ENCODE measurements at regions not wholly inside any gene's neighbourhood (a gene's known extent, or its start where the extent isn't known, plus 50 kb on each side); places are given as distances from the start of the nearest gene placed in this dataset.

DNA sequence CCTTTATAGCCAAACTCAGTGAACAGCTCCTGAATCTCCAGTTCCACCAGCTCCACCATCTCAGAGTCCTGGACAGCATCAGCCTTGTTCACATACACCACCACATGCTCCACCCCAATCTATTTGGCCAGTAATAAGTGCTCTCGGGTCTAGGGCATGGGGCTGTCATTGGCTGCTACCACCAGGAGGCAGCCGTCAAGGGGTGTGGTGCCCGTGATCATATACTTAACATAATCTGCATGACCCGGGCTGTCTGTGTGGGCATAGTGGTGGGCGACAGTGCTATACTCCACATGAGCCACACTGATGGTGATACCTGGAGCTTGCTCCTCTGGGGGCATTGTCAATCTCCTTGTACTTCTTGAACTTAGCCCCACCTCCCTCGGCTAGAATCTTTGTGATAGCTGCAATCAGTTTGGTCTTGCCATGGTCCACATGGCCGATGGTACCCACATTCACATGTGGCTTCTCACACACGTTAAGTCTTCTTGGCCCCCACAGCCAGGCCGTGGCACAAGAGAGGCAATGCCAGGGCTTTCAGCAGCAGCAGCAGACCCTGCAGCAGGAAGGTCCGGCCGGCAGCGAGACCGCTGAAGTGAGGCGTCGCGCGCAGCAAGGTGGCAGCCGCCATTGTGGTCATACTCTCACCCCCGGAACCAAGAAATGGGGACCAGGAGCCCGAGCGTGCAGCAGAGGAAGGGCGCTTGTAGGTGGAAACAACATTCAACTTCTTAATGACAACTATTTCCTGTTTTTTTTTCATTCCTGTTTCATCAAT lies 210.3 kb upstream of the WSB1 start:
- Histone ChIP-seq H3K27me3 (ENCODE audit: control insufficient read depth, insufficient read depth, low read length) (no peaks in the 10 kb centered on the region), H3K9ac (ENCODE audit: insufficient read depth, low read length) (no peak overlapping the region), H2AFZ (ENCODE audit: low read length) (no peak overlapping the region), H3K4me2 (ENCODE audit: extremely low read depth, insufficient read depth, low read length) (no peak overlapping the region), H4K20me1 (ENCODE audit: control insufficient read depth, extremely low read depth, insufficient read depth, low read length) (no peaks in the 10 kb centered on the region), H3K36me3 (ENCODE audit: control insufficient read depth, insufficient read depth, low read length) (no peaks in the 10 kb centered on the region), H3K79me2 (ENCODE audit: control insufficient read depth, insufficient read depth, low read length) (no peaks in the 10 kb centered on the region), H3K9me3 (ENCODE audit: control insufficient read depth, insufficient read depth, low read depth, low read length) (no peaks in the 10 kb centered on the region), H3K4me3 (replicated peaks in 1 of 4; ENCODE audit: control extremely low read depth in 1 of 4, insufficient read depth in 1 of 4, low read depth in 3 of 4, low read length in 4 of 4) (no peak overlapping the region), H3K27ac (ENCODE audit: insufficient read depth, low read length) (no peak overlapping the region), H3K4me1 (ENCODE audit: control insufficient read depth, extremely low read depth, insufficient read depth, low read length) (no peaks in the 10 kb centered on the region)
- DNase-seq (ENCODE audit: low read depth in 2 of 2), result no peak
- TF ChIP-seq EZH2 (IDR thresholded peaks at IDR 0.05; ENCODE audit: low read length, missing control alignments), result no peak
- TF ChIP-seq, protein P1, sequence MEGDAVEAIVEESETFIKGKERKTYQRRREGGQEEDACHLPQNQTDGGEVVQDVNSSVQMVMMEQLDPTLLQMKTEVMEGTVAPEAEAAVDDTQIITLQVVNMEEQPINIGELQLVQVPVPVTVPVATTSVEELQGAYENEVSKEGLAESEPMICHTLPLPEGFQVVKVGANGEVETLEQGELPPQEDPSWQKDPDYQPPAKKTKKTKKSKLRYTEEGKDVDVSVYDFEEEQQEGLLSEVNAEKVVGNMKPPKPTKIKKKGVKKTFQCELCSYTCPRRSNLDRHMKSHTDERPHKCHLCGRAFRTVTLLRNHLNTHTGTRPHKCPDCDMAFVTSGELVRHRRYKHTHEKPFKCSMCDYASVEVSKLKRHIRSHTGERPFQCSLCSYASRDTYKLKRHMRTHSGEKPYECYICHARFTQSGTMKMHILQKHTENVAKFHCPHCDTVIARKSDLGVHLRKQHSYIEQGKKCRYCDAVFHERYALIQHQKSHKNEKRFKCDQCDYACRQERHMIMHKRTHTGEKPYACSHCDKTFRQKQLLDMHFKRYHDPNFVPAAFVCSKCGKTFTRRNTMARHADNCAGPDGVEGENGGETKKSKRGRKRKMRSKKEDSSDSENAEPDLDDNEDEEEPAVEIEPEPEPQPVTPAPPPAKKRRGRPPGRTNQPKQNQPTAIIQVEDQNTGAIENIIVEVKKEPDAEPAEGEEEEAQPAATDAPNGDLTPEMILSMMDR (conservative IDR thresholded peaks at IDR 0.05 in 1 of 2, IDR thresholded peaks at IDR 0.05 in 1 of 2; ENCODE audit: low read depth in 1 of 2, low read length in 2 of 2), result no peak

DNA sequence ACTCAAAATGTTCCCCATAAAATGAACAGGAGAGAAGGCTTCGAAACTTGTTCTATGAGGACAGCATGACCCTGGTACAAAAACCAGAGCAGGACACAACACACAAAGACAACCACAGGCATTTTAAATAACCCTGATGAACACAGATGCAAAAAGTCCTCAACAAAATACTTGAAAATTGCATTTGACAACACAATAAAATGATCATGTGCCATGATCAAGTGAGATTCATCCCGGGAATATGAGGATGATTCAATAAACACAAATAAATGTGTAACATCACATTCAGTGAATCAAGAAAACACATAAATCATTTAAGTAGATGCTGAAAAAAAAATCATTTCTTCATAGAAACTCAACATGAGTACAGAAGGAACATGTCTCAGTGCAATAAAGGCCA lies 208.4 kb upstream of the WSB1 start:
- H3K9me3 ChIP-seq (ENCODE audit: control insufficient read depth, insufficient read depth, low read depth, low read length), result no peaks in the 10 kb centered on the region
- no peaks in the 10 kb centered on the region for H3K79me2 ChIP-seq (ENCODE audit: control insufficient read depth, insufficient read depth, low read length)
- no peak overlapping the region for H3K27ac ChIP-seq (ENCODE audit: insufficient read depth, low read length)
- H3K36me3 ChIP-seq (ENCODE audit: control insufficient read depth, insufficient read depth, low read length), result no peaks in the 10 kb centered on the region
- DNase-seq (ENCODE audit: low read depth in 2 of 2), result no peak
- no peaks in the 10 kb centered on the region for H4K20me1 ChIP-seq (ENCODE audit: control insufficient read depth, extremely low read depth, insufficient read depth, low read length)
- H3K4me2 ChIP-seq (ENCODE audit: extremely low read depth, insufficient read depth, low read length), result no peak overlapping the region
- no peak overlapping the region for H3K4me3 ChIP-seq (replicated peaks in 1 of 4; ENCODE audit: control extremely low read depth in 1 of 4, insufficient read depth in 1 of 4, low read depth in 3 of 4, low read length in 4 of 4)
- TF ChIP-seq, protein P1 (conservative IDR thresholded peaks at IDR 0.05 in 1 of 2, IDR thresholded peaks at IDR 0.05 in 1 of 2; ENCODE audit: low read depth in 1 of 2, low read length in 2 of 2), result no peak
- no peak for TF ChIP-seq EZH2 (IDR thresholded peaks at IDR 0.05; ENCODE audit: low read length, missing control alignments)
- H3K4me1 ChIP-seq (ENCODE audit: control insufficient read depth, extremely low read depth, insufficient read depth, low read length), result no peaks in the 10 kb centered on the region
- no peak overlapping the region for H2AFZ ChIP-seq (ENCODE audit: low read length)
- H3K9ac ChIP-seq (ENCODE audit: insufficient read depth, low read length), result no peak overlapping the region
- H3K27me3 ChIP-seq (ENCODE audit: control insufficient read depth, insufficient read depth, low read length), result no peaks in the 10 kb centered on the region

DNA sequence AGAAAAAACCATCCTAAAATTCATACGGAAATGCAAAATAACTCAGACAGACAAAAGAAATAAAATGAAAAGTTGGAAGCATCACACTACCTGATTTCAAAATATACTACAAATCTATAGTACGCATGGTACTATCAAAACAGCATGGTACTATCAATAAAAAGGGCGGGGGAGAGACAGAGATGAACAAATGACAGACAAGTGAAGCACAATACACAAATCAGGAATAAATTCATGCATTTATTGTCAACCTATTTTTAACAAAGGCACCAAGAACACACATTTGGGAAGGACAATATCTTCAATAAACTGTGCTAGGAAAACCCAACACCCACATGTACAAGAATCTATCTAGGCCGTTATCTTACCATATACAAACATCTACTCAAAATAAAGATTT lies 207.4 kb upstream of the WSB1 start:
- Histone ChIP-seq H3K4me2 (ENCODE audit: extremely low read depth, insufficient read depth, low read length) (no peak overlapping the region), H3K4me3 (replicated peaks in 1 of 4; ENCODE audit: control extremely low read depth in 1 of 4, insufficient read depth in 1 of 4, low read depth in 3 of 4, low read length in 4 of 4) (no peak overlapping the region), H3K9ac (ENCODE audit: insufficient read depth, low read length) (no peak overlapping the region), H4K20me1 (ENCODE audit: control insufficient read depth, extremely low read depth, insufficient read depth, low read length) (no peaks in the 10 kb centered on the region), H3K36me3 (ENCODE audit: control insufficient read depth, insufficient read depth, low read length) (no peaks in the 10 kb centered on the region), H3K27ac (ENCODE audit: insufficient read depth, low read length) (no peak overlapping the region), H3K9me3 (ENCODE audit: control insufficient read depth, insufficient read depth, low read depth, low read length) (no peaks in the 10 kb centered on the region), H3K4me1 (ENCODE audit: control insufficient read depth, extremely low read depth, insufficient read depth, low read length) (no peaks in the 10 kb centered on the region), H2AFZ (ENCODE audit: low read length) (no peak overlapping the region), H3K27me3 (ENCODE audit: control insufficient read depth, insufficient read depth, low read length) (no peaks in the 10 kb centered on the region), H3K79me2 (ENCODE audit: control insufficient read depth, insufficient read depth, low read length) (no peaks in the 10 kb centered on the region)
- no peak for DNase-seq (ENCODE audit: low read depth in 2 of 2)
- TF ChIP-seq EZH2 (IDR thresholded peaks at IDR 0.05; ENCODE audit: low read length, missing control alignments), result no peak
- TF ChIP-seq, protein P1 (conservative IDR thresholded peaks at IDR 0.05 in 1 of 2, IDR thresholded peaks at IDR 0.05 in 1 of 2; ENCODE audit: low read depth in 1 of 2, low read length in 2 of 2), result no peak

All from fibroblast of lung (primary cell).